Suprapubic skin (tissue), 4 donors: ENCODE measurements at regions not wholly inside any gene's neighbourhood (a gene's known extent, or its start where the extent isn't known, plus 50 kb on each side); places are given as distances from the start of the nearest gene placed in this dataset.

Source experiments
- DNase-seq, 2 donors: peaks; one replicate each; pipeline ENCODE4 v3.0.0-alpha.2; 2019; ENCODE audit warnings: low spot score in 2 of 2
- H3K27ac ChIP-seq: fragments of 200-600 bp; sonication (generic); one replicate; pipeline ENCODE4 v1.5.1; 2019
- H3K27me3 ChIP-seq: fragments of 200-600 bp; sonication (generic); one replicate; pipeline ENCODE4 v1.5.1; 2019
- H3K36me3 ChIP-seq: fragments of 200-600 bp; sonication (generic); one replicate; pipeline ENCODE4 v1.5.1; 2019
- H3K4me1 ChIP-seq: fragments of 200-600 bp; sonication (generic); one replicate; pipeline ENCODE4 v1.5.1; 2019
- H3K4me3 ChIP-seq: fragments of 200-600 bp; sonication (generic); one replicate; pipeline ENCODE4 v1.5.1; 2019; ENCODE audit warnings: mild to moderate bottlenecking
- H3K9me3 ChIP-seq: fragments of 200-600 bp; sonication (generic); one replicate; pipeline ENCODE4 v1.5.1; 2019
- CTCF ChIP-seq, 2 donors: fragments of 200-600 bp in 1 of 2; fragments of 450-650 bp in 1 of 2; sonication (generic) in 1 of 2; IDR thresholded peaks; one replicate each; pipeline ENCODE4 v1.5.1; 2016 to 2019; ENCODE audit warnings: antibody characterized with exemption in 2 of 2, mild to moderate bottlenecking in 1 of 2, moderate library complexity in 1 of 2
- EP300 ChIP-seq: sonication (generic); formaldehyde crosslinking; IDR thresholded peaks from one replicate; pipeline ENCODE4 v1.6.1; 2017; ENCODE audit warnings: antibody characterized with exemption
- POLR2A ChIP-seq, 2 donors: fragments of 450-650 bp; IDR thresholded peaks; one replicate each; pipeline ENCODE4 v1.6.1; 2017; ENCODE audit warnings: antibody characterized with exemption in 2 of 2, mild to moderate bottlenecking in 2 of 2, moderate library complexity in 2 of 2
- POLR2AphosphoS5 ChIP-seq, 3 donors: sonication (generic); formaldehyde crosslinking; IDR thresholded peaks; one replicate each; pipeline ENCODE4 v1.6.1; 2017; ENCODE audit warnings: antibody characterized with exemption in 3 of 3
- WGBS: methylation state at CpG from one replicate; pipeline ENCODE4 v1.1.5; 2018; 5-methylcytosine and 5-hydroxymethylcytosine counted together

- Histone ChIP-seq H3K36me3 (no peaks in the 10 kb centered on the region), H3K4me3 (no peak overlapping the region), H3K27me3 (no peaks in the 10 kb centered on the region), H3K9me3 (no peaks in the 10 kb centered on the region), H3K4me1 (no peaks in the 10 kb centered on the region), H3K27ac (no peak overlapping the region)
- WGBS = 84% methylated on average over 2 of the region's 2 CpGs
- no peak for DNase-seq
- TF ChIP-seq EP300 (no peak), CTCF (IDR thresholded peaks at IDR 0.05) (no peak), POLR2A (IDR thresholded peaks at IDR 0.05) (no peak), POLR2AphosphoS5 (IDR thresholded peaks at IDR 0.05) (no peak)
Observed at GRCh38 chr9:120078112-120078511, 501.9 kb downstream of the CDK5RAP2 start.

- H3K27me3 ChIP-seq = no peaks in the 10 kb centered on the region
- no peak for DNase-seq
- TF ChIP-seq POLR2AphosphoS5 (IDR thresholded peaks at IDR 0.05) (no peak), EP300 (no peak), CTCF (IDR thresholded peaks at IDR 0.05) (no peak), POLR2A (IDR thresholded peaks at IDR 0.05) (no peak)
- H3K9me3 ChIP-seq = no peaks in the 10 kb centered on the region
- WGBS = 74% methylated on average over 4 of the region's 4 CpGs
- no peak overlapping the region for H3K27ac ChIP-seq
- no peak overlapping the region for H3K4me3 ChIP-seq
- no peaks in the 10 kb centered on the region for H3K36me3 ChIP-seq
- H3K4me1 ChIP-seq = no peaks in the 10 kb centered on the region
Observed at GRCh38 chr9:120071760-120072159, 508.2 kb downstream of the CDK5RAP2 start.

GRCh38 chr9:120066315-120066714 lies 513.7 kb downstream of the CDK5RAP2 start:
- DNase-seq = no peak
- no peaks in the 10 kb centered on the region for H3K36me3 ChIP-seq
- H3K27ac ChIP-seq = no peak overlapping the region
- TF ChIP-seq POLR2A (IDR thresholded peaks at IDR 0.05) (no peak), CTCF (IDR thresholded peaks at IDR 0.05) (no peak), POLR2AphosphoS5 (IDR thresholded peaks at IDR 0.05) (no peak), EP300 (no peak)
- no peaks in the 10 kb centered on the region for H3K9me3 ChIP-seq
- WGBS = 56% methylated on average over 3 of the region's 3 CpGs
- no peaks in the 10 kb centered on the region for H3K4me1 ChIP-seq
- H3K4me3 ChIP-seq = no peak overlapping the region
- H3K27me3 ChIP-seq = no peaks in the 10 kb centered on the region

- WGBS = 49% methylated on average over 4 of the region's 4 CpGs
- DNase-seq = no peak
- H3K27me3 ChIP-seq = no peaks in the 10 kb centered on the region
- H3K27ac ChIP-seq = no peak overlapping the region
- no peak for TF ChIP-seq CTCF (IDR thresholded peaks at IDR 0.05)
- no peak for TF ChIP-seq POLR2AphosphoS5 (IDR thresholded peaks at IDR 0.05)
- no peak for TF ChIP-seq EP300
- TF ChIP-seq POLR2A (IDR thresholded peaks at IDR 0.05) = no peak
- H3K9me3 ChIP-seq = no peaks in the 10 kb centered on the region
- H3K4me3 ChIP-seq = no peak overlapping the region
- H3K4me1 ChIP-seq = no peaks in the 10 kb centered on the region
- no peaks in the 10 kb centered on the region for H3K36me3 ChIP-seq
Observed at GRCh38 chr9:120065151-120065550, 514.8 kb downstream of the CDK5RAP2 start.

GRCh38 chr9:120045011-120045410 lies 535.0 kb downstream of the CDK5RAP2 start:
- H3K9me3 ChIP-seq = no peaks in the 10 kb centered on the region
- no peaks in the 10 kb centered on the region for H3K4me1 ChIP-seq
- TF ChIP-seq POLR2A (IDR thresholded peaks at IDR 0.05) = no peak
- TF ChIP-seq POLR2AphosphoS5 (IDR thresholded peaks at IDR 0.05) = no peak
- TF ChIP-seq EP300 = no peak
- TF ChIP-seq CTCF (IDR thresholded peaks at IDR 0.05) = no peak
- 81% methylated on average over 9 of the region's 9 CpGs for WGBS
- no peaks in the 10 kb centered on the region for H3K27me3 ChIP-seq
- no peaks in the 10 kb centered on the region for H3K36me3 ChIP-seq
- no peak overlapping the region for H3K27ac ChIP-seq
- no peak overlapping the region for H3K4me3 ChIP-seq
- no peak for DNase-seq
